ENCODE measurements at regions not wholly inside any gene's neighbourhood (a gene's known extent, or its start where the extent isn't known, plus 50 kb on each side); places are given as distances from the start of the nearest gene placed in this dataset.
"Not testable (repeated sequence)": the region's sequence is repeated elsewhere in the genome, so short reads cannot be mapped to it uniquely, and the experiment has no call there.

GRCh38 chr16:16648002-16648401 lies 269.1 kb downstream of the NPIPA7 start:
- TF ChIP-seq CTCF, POLR2A (IDR thresholded peaks at IDR 0.05): not testable (repeated sequence)

Data from esophagus squamous epithelium (tissue), 4 donors.